ENCODE measurements at regions not wholly inside any gene's neighbourhood (a gene's known extent, or its start where the extent isn't known, plus 50 kb on each side); places are given as distances from the start of the nearest gene placed in this dataset.

DNA sequence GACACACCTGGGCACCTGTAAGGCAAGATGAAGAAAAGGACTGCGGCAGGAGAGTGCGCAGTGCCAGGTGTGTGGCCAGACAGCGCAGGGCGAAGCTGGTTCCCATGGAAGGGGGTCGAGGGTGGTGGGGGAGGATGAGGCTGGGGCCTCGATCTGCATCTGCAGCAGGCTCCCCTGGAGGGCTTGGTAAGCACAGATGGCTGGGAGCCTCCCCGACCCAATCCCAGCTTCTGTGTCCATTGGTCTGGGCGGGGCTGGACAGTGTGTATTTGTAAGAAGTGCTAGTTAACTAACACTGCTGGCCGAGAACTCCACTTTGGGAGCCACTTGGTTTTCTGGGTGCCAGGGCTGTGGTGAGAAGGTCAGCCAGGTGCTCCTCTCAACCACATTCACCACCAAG lies 385.1 kb upstream of the IRX1 start:
- DNase-seq (ENCODE audit: low spot score) = no peak
- in situ Hi-C loops (cut with MboI; ENCODE audit: low sequenced_read_pairs, unreplicated experiment) = no loop called here
- TF ChIP-seq, protein P1, sequence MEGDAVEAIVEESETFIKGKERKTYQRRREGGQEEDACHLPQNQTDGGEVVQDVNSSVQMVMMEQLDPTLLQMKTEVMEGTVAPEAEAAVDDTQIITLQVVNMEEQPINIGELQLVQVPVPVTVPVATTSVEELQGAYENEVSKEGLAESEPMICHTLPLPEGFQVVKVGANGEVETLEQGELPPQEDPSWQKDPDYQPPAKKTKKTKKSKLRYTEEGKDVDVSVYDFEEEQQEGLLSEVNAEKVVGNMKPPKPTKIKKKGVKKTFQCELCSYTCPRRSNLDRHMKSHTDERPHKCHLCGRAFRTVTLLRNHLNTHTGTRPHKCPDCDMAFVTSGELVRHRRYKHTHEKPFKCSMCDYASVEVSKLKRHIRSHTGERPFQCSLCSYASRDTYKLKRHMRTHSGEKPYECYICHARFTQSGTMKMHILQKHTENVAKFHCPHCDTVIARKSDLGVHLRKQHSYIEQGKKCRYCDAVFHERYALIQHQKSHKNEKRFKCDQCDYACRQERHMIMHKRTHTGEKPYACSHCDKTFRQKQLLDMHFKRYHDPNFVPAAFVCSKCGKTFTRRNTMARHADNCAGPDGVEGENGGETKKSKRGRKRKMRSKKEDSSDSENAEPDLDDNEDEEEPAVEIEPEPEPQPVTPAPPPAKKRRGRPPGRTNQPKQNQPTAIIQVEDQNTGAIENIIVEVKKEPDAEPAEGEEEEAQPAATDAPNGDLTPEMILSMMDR (IDR thresholded peaks at IDR 0.05; ENCODE audit: borderline replicate concordance, control extremely low read depth, extremely low read depth, insufficient read depth, missing control alignments) = no peak

DNA sequence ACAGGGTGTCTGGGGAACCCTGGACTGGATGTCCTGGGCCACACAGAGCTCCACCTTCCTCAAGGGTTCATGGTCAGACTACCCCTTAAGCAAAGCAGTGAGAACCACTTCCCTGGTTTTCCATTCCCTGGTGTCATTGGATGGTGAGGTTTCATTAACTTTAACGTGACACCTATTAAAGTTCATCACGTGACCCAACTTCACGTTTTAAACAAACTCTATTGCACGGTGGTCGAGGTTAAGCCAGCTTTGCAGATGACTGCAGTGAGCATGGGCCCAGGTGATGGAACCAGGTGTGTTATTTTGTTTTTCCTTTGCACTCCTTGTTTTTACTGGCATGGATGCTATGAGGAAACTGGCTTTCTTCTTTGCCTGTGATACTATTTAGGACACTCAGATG lies 385.7 kb upstream of the IRX1 start:
- DNase-seq (ENCODE audit: low spot score) = no peak
- TF ChIP-seq, protein P1 (IDR thresholded peaks at IDR 0.05; ENCODE audit: borderline replicate concordance, control extremely low read depth, extremely low read depth, insufficient read depth, missing control alignments) = no peak
- in situ Hi-C loops (cut with MboI; ENCODE audit: low sequenced_read_pairs, unreplicated experiment) = no loop called here

DNA sequence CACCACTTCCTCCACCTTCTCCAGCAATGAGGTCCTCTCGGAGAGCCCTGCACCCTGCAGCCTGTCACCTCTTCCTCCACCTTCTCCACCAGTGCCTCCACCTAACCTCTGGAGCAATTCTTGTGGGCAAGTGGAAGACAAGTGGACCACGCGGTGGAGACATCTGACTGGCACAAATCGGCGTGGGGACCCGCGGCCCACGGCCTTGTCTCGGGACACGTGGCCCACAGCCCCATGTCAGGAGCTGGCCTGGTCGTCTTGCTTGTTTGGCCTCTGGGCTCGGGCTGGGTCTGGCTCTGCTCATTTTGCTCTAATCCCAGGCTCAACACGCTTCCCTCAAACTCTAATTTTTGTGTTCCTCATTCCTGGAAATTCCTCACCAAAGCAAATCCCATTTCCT lies 393.1 kb upstream of the IRX1 start:
- in situ Hi-C loops (cut with MboI; ENCODE audit: low sequenced_read_pairs, unreplicated experiment) = no loop called here
- TF ChIP-seq, protein P1 (IDR thresholded peaks at IDR 0.05; ENCODE audit: borderline replicate concordance, control extremely low read depth, extremely low read depth, insufficient read depth, missing control alignments) = no peak
- DNase-seq (ENCODE audit: low spot score) = no peak

DNA sequence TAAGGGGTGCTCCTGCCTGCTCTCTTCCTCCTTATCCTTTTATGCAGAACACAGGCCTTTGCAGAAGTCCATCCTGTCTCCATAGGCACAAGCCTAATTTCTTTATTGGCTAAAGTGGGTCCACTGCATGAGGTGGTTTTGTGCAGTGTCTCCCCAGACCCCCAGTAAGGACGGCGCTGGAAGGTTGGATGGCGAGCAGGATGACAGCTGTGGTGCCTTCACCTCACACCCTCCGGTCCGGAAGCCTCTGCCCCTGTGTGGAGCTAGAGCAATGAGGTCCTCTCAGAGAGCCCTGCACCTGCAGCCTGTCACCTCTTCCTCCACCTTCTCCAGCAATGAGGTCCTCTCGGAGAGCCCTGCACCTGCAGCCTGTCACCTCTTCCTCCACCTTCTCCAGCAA lies 393.7 kb upstream of the IRX1 start:
- TF ChIP-seq, protein P1 (IDR thresholded peaks at IDR 0.05; ENCODE audit: borderline replicate concordance, control extremely low read depth, extremely low read depth, insufficient read depth, missing control alignments) = no peak
- in situ Hi-C loops (cut with MboI; ENCODE audit: low sequenced_read_pairs, unreplicated experiment) = no loop called here
- DNase-seq (ENCODE audit: low spot score) = no peak

DNA sequence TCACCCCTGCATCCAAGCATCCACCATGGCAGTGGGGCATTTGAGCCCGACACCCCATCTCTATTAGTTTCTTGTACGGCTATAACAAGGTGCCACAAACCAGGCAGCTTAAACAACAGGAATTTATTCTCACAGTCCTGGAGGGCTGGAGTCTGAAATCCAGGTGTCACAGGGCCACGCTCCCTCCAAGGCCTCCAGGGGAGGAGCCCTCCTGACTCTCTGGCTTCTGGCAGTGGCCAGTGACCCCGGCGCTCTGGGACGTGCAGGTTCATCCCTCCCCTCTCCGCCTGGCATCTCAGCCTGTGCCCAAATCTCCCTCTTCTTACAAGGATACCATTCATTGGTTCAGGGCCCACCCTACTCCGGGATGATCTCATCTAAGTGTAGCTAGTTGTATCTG lies 394.5 kb upstream of the IRX1 start:
- TF ChIP-seq, protein P1 (IDR thresholded peaks at IDR 0.05; ENCODE audit: borderline replicate concordance, control extremely low read depth, extremely low read depth, insufficient read depth, missing control alignments) = no peak
- no peak for DNase-seq (ENCODE audit: low spot score)
- in situ Hi-C loops (cut with MboI; ENCODE audit: low sequenced_read_pairs, unreplicated experiment) = no loop called here

DNA sequence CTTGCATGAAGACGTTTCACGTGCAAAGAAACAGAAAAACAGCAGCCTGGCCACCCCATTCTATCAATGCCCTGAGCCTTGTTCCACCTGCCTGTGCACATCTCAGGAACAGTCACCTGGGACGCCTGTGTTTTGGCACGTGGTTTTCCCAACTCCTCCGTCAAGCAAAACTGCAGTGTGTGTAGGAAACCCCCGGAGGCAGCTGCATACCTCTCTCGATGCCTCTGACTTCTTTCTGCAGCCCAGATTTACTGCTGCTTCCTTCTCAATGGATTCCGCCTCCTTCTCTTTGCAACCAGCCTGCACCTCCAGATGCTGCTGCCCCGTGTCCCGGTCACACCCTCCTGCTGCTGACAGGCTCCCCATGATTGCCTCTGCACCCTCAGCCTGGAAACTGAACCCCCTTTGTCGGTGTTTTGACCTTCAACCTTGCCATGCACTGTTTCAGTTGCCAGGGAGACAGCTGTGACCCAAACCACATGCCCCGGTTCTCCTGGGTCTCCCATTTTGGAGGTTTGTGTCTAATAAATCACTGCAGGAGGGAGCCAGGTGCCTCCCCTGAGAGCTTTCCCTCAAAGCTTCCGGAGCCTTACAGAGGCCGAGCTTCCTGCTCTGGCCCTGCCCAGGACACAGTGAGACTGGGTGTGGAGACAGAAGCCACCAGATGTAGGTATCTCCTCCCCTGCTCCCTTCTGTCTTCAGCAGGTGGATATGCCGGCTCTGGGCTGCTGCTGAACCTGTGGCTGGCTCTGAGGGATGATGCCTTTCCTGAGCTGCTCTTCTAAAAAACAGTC lies 395.5 kb upstream of the IRX1 start:
- no peak for DNase-seq (ENCODE audit: low spot score)
- in situ Hi-C loops (cut with MboI; ENCODE audit: low sequenced_read_pairs, unreplicated experiment) = no loop called here
- TF ChIP-seq, protein P1 (IDR thresholded peaks at IDR 0.05; ENCODE audit: borderline replicate concordance, control extremely low read depth, extremely low read depth, insufficient read depth, missing control alignments) = no peak
